ENCODE measurements at regions not wholly inside any gene's neighbourhood (a gene's known extent, or its start where the extent isn't known, plus 50 kb on each side); places are given as distances from the start of the nearest gene placed in this dataset.
A peak's percentile ranks its signal among the peaks of the same experiment; 100 is the strongest.

GRCh38 chr11:18878211-18878610 lies 61.0 kb downstream of the MRGPRX1 start:
- Mint-ChIP-seq H3K4me1 (no peaks in the 10 kb centered on the region), H3K36me3 (no peaks in the 10 kb centered on the region), H3K27ac (no peak overlapping the region), H3K9me3 (peaks cover 0 to 10% (median 0%) of the 10 kb centered on the region in 3 donors), H3K27me3 (peaks cover 19 to 26% of the 10 kb centered on the region in 2 donors), H3K4me3 (no peak overlapping the region)
- H3K4me1 ChIP-seq (ENCODE audit: control insufficient read depth in 1 of 2, extremely low read depth in 1 of 2, insufficient read depth in 2 of 2, low read length in 2 of 2) = no peaks in the 10 kb centered on the region
- H3K36me3 ChIP-seq (ENCODE audit: control insufficient read depth in 2 of 2, extremely low read depth in 1 of 2, insufficient read depth in 1 of 2, low read length in 1 of 2) = no peaks in the 10 kb centered on the region
- no peaks in the 10 kb centered on the region for H3K9me3 ChIP-seq
- no peak for DNase-seq
- ChIA-PET CTCF (no interaction called here), POLR2A (no interaction called here)
- H3K27me3 ChIP-seq (replicated peaks in 1 of 2; ENCODE audit: control insufficient read depth in 2 of 2, extremely low read depth in 1 of 2, insufficient read depth in 2 of 2, low read length in 1 of 2) = peaks cover 2 to 4% of the 10 kb centered on the region in 2 experiments
- H3K4me3 ChIP-seq (ENCODE audit: control insufficient read depth in 1 of 2, extremely low read depth in 1 of 2, low read length in 1 of 2) = no peak overlapping the region
- H3K27ac ChIP-seq (ENCODE audit: low read length) = no peak overlapping the region
- WGBS (ENCODE audit: insufficient coverage) = 66% methylated on average over 5 of the region's 5 CpGs
- no peak for ATAC-seq (replicated peaks in 1 of 4)

- CTCF ChIA-PET = no interaction called here
Measured at GRCh38 chr11:18865951-18866350, 73.3 kb downstream of the MRGPRX1 start.

GRCh38 chr11:18865261-18865660 lies 73.7 kb upstream of the PTPN5 start:
- 83% methylated on average over 3 of the region's 3 CpGs for WGBS (ENCODE audit: insufficient coverage)
- no peak overlapping the region for H3K4me3 ChIP-seq (ENCODE audit: control insufficient read depth in 1 of 2, extremely low read depth in 1 of 2, low read length in 1 of 2)
- no peaks in the 10 kb centered on the region for H3K36me3 ChIP-seq (ENCODE audit: control insufficient read depth in 2 of 2, extremely low read depth in 1 of 2, insufficient read depth in 1 of 2, low read length in 1 of 2)
- Mint-ChIP-seq H3K36me3 (no peaks in the 10 kb centered on the region), H3K4me3 (no peak overlapping the region), H3K9me3 (no peaks in the 10 kb centered on the region), H3K27ac (no peak overlapping the region), H3K4me1 (no peaks in the 10 kb centered on the region), H3K27me3 (peaks cover 11 to 15% of the 10 kb centered on the region in 2 donors)
- peaks cover 0 to 6% of the 10 kb centered on the region in 2 experiments for H3K27me3 ChIP-seq (replicated peaks in 1 of 2; ENCODE audit: control insufficient read depth in 2 of 2, extremely low read depth in 1 of 2, insufficient read depth in 2 of 2, low read length in 1 of 2)
- DNase-seq (no peak), ATAC-seq (replicated peaks in 1 of 4) (no peak)
- H3K4me1 ChIP-seq (ENCODE audit: control insufficient read depth in 1 of 2, extremely low read depth in 1 of 2, insufficient read depth in 2 of 2, low read length in 2 of 2) = no peaks in the 10 kb centered on the region
- no peak overlapping the region for H3K27ac ChIP-seq (ENCODE audit: low read length)
- ChIA-PET POLR2A (no interaction called here), CTCF (interaction anchor here in 1 of 2 donors (0.6 kb wide), 1 partner anchor 1260 kb away, joined by 3 read pairs; no protein-coding TSS in a partner anchor)
- H3K9me3 ChIP-seq = no peaks in the 10 kb centered on the region

More at GRCh38 chr11:18865951-18866350, 73.3 kb downstream of the MRGPRX1 start:
- H3K4me1 ChIP-seq (ENCODE audit: control insufficient read depth in 1 of 2, extremely low read depth in 1 of 2, insufficient read depth in 2 of 2, low read length in 2 of 2) = no peaks in the 10 kb centered on the region
- no peak overlapping the region for H3K4me3 Mint-ChIP-seq
- H3K27ac ChIP-seq (ENCODE audit: low read length) = no peak overlapping the region
- no peaks in the 10 kb centered on the region for H3K36me3 ChIP-seq (ENCODE audit: control insufficient read depth in 2 of 2, extremely low read depth in 1 of 2, insufficient read depth in 1 of 2, low read length in 1 of 2)
- H3K9me3 ChIP-seq = no peaks in the 10 kb centered on the region
- H3K27me3 Mint-ChIP-seq = peaks cover 10 to 15% of the 10 kb centered on the region in 2 donors
- no peak overlapping the region for H3K4me3 ChIP-seq (ENCODE audit: control insufficient read depth in 1 of 2, extremely low read depth in 1 of 2, low read length in 1 of 2)
- peaks cover 0 to 6% of the 10 kb centered on the region in 2 experiments for H3K27me3 ChIP-seq (replicated peaks in 1 of 2; ENCODE audit: control insufficient read depth in 2 of 2, extremely low read depth in 1 of 2, insufficient read depth in 2 of 2, low read length in 1 of 2)
- no peaks in the 10 kb centered on the region for H3K36me3 Mint-ChIP-seq
- POLR2A ChIA-PET = no interaction called here
- WGBS (ENCODE audit: insufficient coverage) = no CpG with 5 or more reads among the region's 2 CpGs
- ATAC-seq (replicated peaks in 1 of 4) (no peak), DNase-seq (no peak)
- H3K27ac Mint-ChIP-seq = no peak overlapping the region
- no peaks in the 10 kb centered on the region for H3K9me3 Mint-ChIP-seq
- no peaks in the 10 kb centered on the region for H3K4me1 Mint-ChIP-seq

- Mint-ChIP-seq H3K4me1 (no peaks in the 10 kb centered on the region), H3K4me3 (no peak overlapping the region), H3K9me3 (peaks cover 0 to 19% (median 5%) of the 10 kb centered on the region in 3 donors), H3K27me3 (peaks cover 28 to 30% of the 10 kb centered on the region in 2 donors), H3K27ac (no peak overlapping the region), H3K36me3 (no peaks in the 10 kb centered on the region)
- ChIA-PET CTCF (no interaction called here), POLR2A (no interaction called here)
- DNase-seq (peak in 1 of 35 experiments; percentile 4), ATAC-seq (replicated peaks in 1 of 4) (no peak)
- H3K4me3 ChIP-seq (ENCODE audit: control insufficient read depth in 1 of 2, extremely low read depth in 1 of 2, low read length in 1 of 2) = no peak overlapping the region
- no peaks in the 10 kb centered on the region for H3K4me1 ChIP-seq (ENCODE audit: control insufficient read depth in 1 of 2, extremely low read depth in 1 of 2, insufficient read depth in 2 of 2, low read length in 2 of 2)
- H3K36me3 ChIP-seq (ENCODE audit: control insufficient read depth in 2 of 2, extremely low read depth in 1 of 2, insufficient read depth in 1 of 2, low read length in 1 of 2) = no peaks in the 10 kb centered on the region
- H3K9me3 ChIP-seq = no peaks in the 10 kb centered on the region
- no peak overlapping the region for H3K27ac ChIP-seq (ENCODE audit: low read length)
- 63% methylated on average over 3 of the region's 5 CpGs for WGBS (ENCODE audit: insufficient coverage)
- peaks cover 0 to 16% of the 10 kb centered on the region in 2 experiments for H3K27me3 ChIP-seq (replicated peaks in 1 of 2; ENCODE audit: control insufficient read depth in 2 of 2, extremely low read depth in 1 of 2, insufficient read depth in 2 of 2, low read length in 1 of 2)
Measured at GRCh38 chr11:18853086-18853720, 61.6 kb upstream of the PTPN5 start.

- Mint-ChIP-seq H3K27me3 (peaks cover 17 to 29% of the 10 kb centered on the region in 2 donors), H3K4me1 (no peaks in the 10 kb centered on the region), H3K36me3 (no peaks in the 10 kb centered on the region), H3K27ac (no peak overlapping the region), H3K9me3 (peaks cover 0 to 9% (median 2%) of the 10 kb centered on the region in 3 donors), H3K4me3 (no peak overlapping the region)
- ChIA-PET POLR2A (no interaction called here), CTCF (no interaction called here)
- peaks cover 2 to 16% of the 10 kb centered on the region in 2 experiments for H3K27me3 ChIP-seq (replicated peaks in 1 of 2; ENCODE audit: control insufficient read depth in 2 of 2, extremely low read depth in 1 of 2, insufficient read depth in 2 of 2, low read length in 1 of 2)
- no peak for ATAC-seq (replicated peaks in 1 of 4)
- no peak overlapping the region for H3K27ac ChIP-seq (ENCODE audit: low read length)
- WGBS (ENCODE audit: insufficient coverage) = 83% methylated on average over 1 of the region's 1 CpG
- no peak overlapping the region for H3K4me3 ChIP-seq (ENCODE audit: control insufficient read depth in 1 of 2, extremely low read depth in 1 of 2, low read length in 1 of 2)
- no peak for DNase-seq
- no peaks in the 10 kb centered on the region for H3K4me1 ChIP-seq (ENCODE audit: control insufficient read depth in 1 of 2, extremely low read depth in 1 of 2, insufficient read depth in 2 of 2, low read length in 2 of 2)
- no peaks in the 10 kb centered on the region for H3K36me3 ChIP-seq (ENCODE audit: control insufficient read depth in 2 of 2, extremely low read depth in 1 of 2, insufficient read depth in 1 of 2, low read length in 1 of 2)
- no peaks in the 10 kb centered on the region for H3K9me3 ChIP-seq
Measured at GRCh38 chr11:18849406-18849805, 57.8 kb upstream of the PTPN5 start.

- CTCF ChIA-PET = interaction anchor here in 1 of 2 donors (0.8 kb wide), 1 partner anchor 15 kb away, joined by 3 read pairs; no protein-coding TSS in a partner anchor
- ATAC-seq (replicated peaks in 1 of 4) = no peak
- H3K27ac Mint-ChIP-seq = no peak overlapping the region
Measured at GRCh38 chr11:18844753-18845367, 53.3 kb upstream of the PTPN5 start.

More at GRCh38 chr11:18844753-18845367, 53.3 kb upstream of the PTPN5 start:
- Mint-ChIP-seq H3K9me3 (peaks cover 4 to 11% (median 11%) of the 10 kb centered on the region in 3 donors), H3K4me3 (no peak overlapping the region), H3K27me3 (peaks cover 20 to 44% of the 10 kb centered on the region in 2 donors), H3K4me1 (no peaks in the 10 kb centered on the region), H3K36me3 (peaks cover 4% of the 10 kb centered on the region)
- 100% methylated on average over 1 of the region's 1 CpG for WGBS (ENCODE audit: insufficient coverage)
- H3K9me3 ChIP-seq = no peaks in the 10 kb centered on the region
- H3K27me3 ChIP-seq (replicated peaks in 1 of 2; ENCODE audit: control insufficient read depth in 2 of 2, extremely low read depth in 1 of 2, insufficient read depth in 2 of 2, low read length in 1 of 2) = peaks cover 2 to 3% of the 10 kb centered on the region in 2 experiments
- no peaks in the 10 kb centered on the region for H3K36me3 ChIP-seq (ENCODE audit: control insufficient read depth in 2 of 2, extremely low read depth in 1 of 2, insufficient read depth in 1 of 2, low read length in 1 of 2)
- no peak overlapping the region for H3K4me3 ChIP-seq (ENCODE audit: control insufficient read depth in 1 of 2, extremely low read depth in 1 of 2, low read length in 1 of 2)
- peak in 1 of 35 experiments; percentile 15 for DNase-seq
- POLR2A ChIA-PET = no interaction called here
- no peaks in the 10 kb centered on the region for H3K4me1 ChIP-seq (ENCODE audit: control insufficient read depth in 1 of 2, extremely low read depth in 1 of 2, insufficient read depth in 2 of 2, low read length in 2 of 2)
- H3K27ac ChIP-seq (ENCODE audit: low read length) = no peak overlapping the region

All from T-cell (primary cell).